ENCODE measurements at regions not wholly inside any gene's neighbourhood (a gene's known extent, or its start where the extent isn't known, plus 50 kb on each side); places are given as distances from the start of the nearest gene placed in this dataset.
"Not testable (repeated sequence)": the region's sequence is repeated elsewhere in the genome, so short reads cannot be mapped to it uniquely, and the experiment has no call there.

DNA sequence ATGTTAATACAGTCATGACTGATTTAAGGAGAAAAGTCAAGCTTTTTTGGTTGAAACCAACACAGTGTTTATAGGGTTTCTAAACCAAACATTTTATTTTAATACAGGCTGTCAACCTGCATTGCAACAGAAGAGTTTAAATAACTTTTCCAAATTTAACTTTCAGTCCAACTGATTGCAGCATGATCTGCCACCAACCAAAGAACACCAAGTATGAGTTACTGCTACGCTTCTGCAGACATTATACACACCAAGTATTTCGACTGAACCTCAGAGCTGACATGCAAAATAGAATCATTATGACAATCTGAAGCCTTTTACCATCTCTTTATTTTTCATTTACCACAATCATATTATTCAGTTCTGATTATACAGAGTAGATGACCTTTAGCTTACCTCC lies 151.2 kb upstream of the DST start:
- CTCF ChIA-PET, result no interaction called here
- Histone ChIP-seq H3K27ac (ENCODE audit: low read depth, low read length) (no peak overlapping the region), H3K4me3 (ENCODE audit: low read length) (no peak overlapping the region), H3K4me1 (ENCODE audit: insufficient read depth, low read length) (no peaks in the 10 kb centered on the region), H3K27me3 (ENCODE audit: insufficient read depth, low read length, poor library complexity, severe bottlenecking) (no peaks in the 10 kb centered on the region), H3K9me3 (ENCODE audit: low read length) (no peaks in the 10 kb centered on the region), H3K36me3 (ENCODE audit: insufficient read depth, low read length) (no peaks in the 10 kb centered on the region)
- Mint-ChIP-seq H3K27me3 (peaks cover 1 to 13% of the 10 kb centered on the region in 2 donors), H3K27ac (no peak overlapping the region), H3K4me3 (no peak overlapping the region), H3K36me3 (no peaks in the 10 kb centered on the region), H3K4me1 (no peaks in the 10 kb centered on the region), H3K9me3 (peaks cover 0 to 2% (median 0%) of the 10 kb centered on the region in 5 donors)
- POLR2A ChIA-PET, result no interaction called here
- DNase-seq, result no peak

DNA sequence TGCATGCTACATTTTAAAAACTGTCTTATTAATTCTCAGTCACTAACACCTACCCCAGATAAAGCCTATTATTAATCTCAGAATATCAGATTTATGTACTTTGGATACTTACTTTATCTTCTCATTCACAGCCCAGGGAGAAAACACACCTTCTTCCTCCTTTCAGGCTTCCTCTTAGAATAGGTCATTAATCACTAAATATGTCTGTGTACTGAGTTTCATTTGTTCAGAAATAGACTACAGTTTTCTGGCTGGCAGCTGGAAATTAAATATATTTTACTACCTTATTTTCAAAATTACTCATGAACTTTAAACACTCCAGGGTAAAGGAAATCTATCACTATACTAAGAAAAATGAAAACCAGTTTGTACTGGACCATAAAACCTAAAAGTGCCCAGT lies 147.7 kb upstream of the DST start:
- no peaks in the 10 kb centered on the region for H3K4me1 ChIP-seq (ENCODE audit: insufficient read depth, low read length)
- Mint-ChIP-seq H3K4me3 (no peak overlapping the region), H3K9me3 (peaks cover 0 to 4% (median 0%) of the 10 kb centered on the region in 5 donors), H3K4me1 (no peaks in the 10 kb centered on the region), H3K27me3 (peaks cover 1 to 27% of the 10 kb centered on the region in 2 donors), H3K36me3 (peaks cover 0 to 3% (median 0%) of the 10 kb centered on the region in 3 donors), H3K27ac (no peak overlapping the region)
- ChIA-PET CTCF (no interaction called here), POLR2A (no interaction called here)
- H3K4me3 ChIP-seq (ENCODE audit: low read length), result no peak overlapping the region
- H3K27me3 ChIP-seq (ENCODE audit: insufficient read depth, low read length, poor library complexity, severe bottlenecking), result no peaks in the 10 kb centered on the region
- H3K27ac ChIP-seq (ENCODE audit: low read depth, low read length), result no peak overlapping the region
- H3K9me3 ChIP-seq (ENCODE audit: low read length), result no peaks in the 10 kb centered on the region
- DNase-seq, result no peak
- no peaks in the 10 kb centered on the region for H3K36me3 ChIP-seq (ENCODE audit: insufficient read depth, low read length)

DNA sequence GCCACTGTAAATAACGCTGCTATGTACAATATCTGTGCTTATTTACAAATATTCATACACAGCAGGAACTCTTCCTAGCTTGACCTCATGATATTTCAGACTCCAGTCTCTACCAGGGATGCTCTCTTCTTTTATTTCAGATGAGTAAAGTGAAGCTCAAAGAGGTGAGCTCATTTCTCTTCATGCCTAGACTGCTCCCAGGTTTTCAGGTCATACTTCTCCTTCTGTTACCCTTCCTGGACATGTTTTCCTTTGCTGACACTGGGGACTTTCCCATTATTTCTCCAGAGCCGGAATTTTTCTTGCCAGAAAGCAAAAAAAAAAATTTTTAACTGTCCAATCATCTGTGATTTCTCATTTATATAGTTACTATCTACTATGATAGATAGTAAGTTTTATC lies 147.2 kb upstream of the DST start:
- Histone ChIP-seq H3K9me3 (ENCODE audit: low read length) (no peaks in the 10 kb centered on the region), H3K4me3 (ENCODE audit: low read length) (no peak overlapping the region), H3K4me1 (ENCODE audit: insufficient read depth, low read length) (no peaks in the 10 kb centered on the region), H3K36me3 (ENCODE audit: insufficient read depth, low read length) (no peaks in the 10 kb centered on the region), H3K27ac (ENCODE audit: low read depth, low read length) (no peak overlapping the region), H3K27me3 (ENCODE audit: insufficient read depth, low read length, poor library complexity, severe bottlenecking) (no peaks in the 10 kb centered on the region)
- Mint-ChIP-seq H3K27ac (no peak overlapping the region), H3K4me1 (no peaks in the 10 kb centered on the region), H3K27me3 (peaks cover 2 to 27% of the 10 kb centered on the region in 2 donors), H3K9me3 (peaks cover 0 to 4% (median 0%) of the 10 kb centered on the region in 5 donors), H3K36me3 (peaks cover 0 to 3% (median 0%) of the 10 kb centered on the region in 3 donors), H3K4me3 (no peak overlapping the region)
- no peak for DNase-seq
- CTCF ChIA-PET, result no interaction called here
- POLR2A ChIA-PET, result no interaction called here

DNA sequence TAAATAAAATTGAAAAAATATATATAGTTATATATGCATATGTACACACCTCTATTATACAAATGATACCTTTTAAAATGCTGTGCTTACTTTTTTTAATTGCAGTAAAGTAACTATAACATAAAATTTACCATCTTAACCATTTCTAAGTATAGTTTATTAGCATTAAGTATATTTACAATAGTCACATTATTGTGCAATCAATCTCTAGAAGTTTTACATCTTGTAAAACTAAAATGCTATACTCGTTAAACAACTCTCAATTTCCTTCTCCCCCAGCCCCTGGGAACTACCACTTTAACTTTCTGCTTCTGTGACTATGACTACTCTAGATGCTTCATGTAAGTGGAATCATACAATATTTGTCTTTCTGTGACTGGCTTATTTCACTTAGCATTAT lies 146.7 kb upstream of the DST start:
- Histone ChIP-seq H3K27me3 (ENCODE audit: insufficient read depth, low read length, poor library complexity, severe bottlenecking) (no peaks in the 10 kb centered on the region), H3K4me1 (ENCODE audit: insufficient read depth, low read length) (no peaks in the 10 kb centered on the region), H3K4me3 (ENCODE audit: low read length) (no peak overlapping the region), H3K36me3 (ENCODE audit: insufficient read depth, low read length) (no peaks in the 10 kb centered on the region), H3K27ac (ENCODE audit: low read depth, low read length) (no peak overlapping the region), H3K9me3 (ENCODE audit: low read length) (no peaks in the 10 kb centered on the region)
- Mint-ChIP-seq H3K27me3 (peaks cover 1 to 27% of the 10 kb centered on the region in 2 donors), H3K36me3 (peaks cover 0 to 3% (median 0%) of the 10 kb centered on the region in 3 donors), H3K4me3 (no peak overlapping the region), H3K9me3 (peaks cover 0 to 4% (median 0%) of the 10 kb centered on the region in 5 donors), H3K27ac (no peak overlapping the region), H3K4me1 (no peaks in the 10 kb centered on the region)
- no peak for DNase-seq
- ChIA-PET POLR2A (no interaction called here), CTCF (no interaction called here)

DNA sequence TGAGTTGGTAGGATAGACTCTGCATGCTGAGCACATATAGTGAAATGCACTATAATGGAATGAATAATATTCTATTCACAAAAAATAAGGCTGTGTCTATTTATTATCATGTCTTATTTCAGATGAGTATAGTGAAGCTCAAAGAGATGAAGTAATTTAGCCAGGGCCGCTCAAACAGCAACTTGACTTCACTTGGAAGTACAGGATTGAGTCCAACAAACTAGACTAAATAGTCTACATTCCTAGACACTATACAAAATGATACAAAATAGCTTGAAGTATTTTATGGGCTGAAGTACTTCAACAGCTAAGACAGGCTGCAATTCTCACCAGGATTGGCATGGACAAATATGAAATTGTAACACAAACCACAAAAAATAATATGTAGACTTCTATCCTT lies 144.5 kb upstream of the DST start:
- no peak overlapping the region for H3K27ac ChIP-seq (ENCODE audit: low read depth, low read length)
- peaks cover 0 to 6% (median 0%) of the 10 kb centered on the region in 5 donors for H3K9me3 Mint-ChIP-seq
- H3K27ac Mint-ChIP-seq, result no peak overlapping the region
- H3K27me3 ChIP-seq (ENCODE audit: insufficient read depth, low read length, poor library complexity, severe bottlenecking), result no peaks in the 10 kb centered on the region
- H3K27me3 Mint-ChIP-seq, result peaks cover 1 to 27% of the 10 kb centered on the region in 2 donors
- no peak for DNase-seq
- no peaks in the 10 kb centered on the region for H3K36me3 ChIP-seq (ENCODE audit: insufficient read depth, low read length)
- no peaks in the 10 kb centered on the region for H3K9me3 ChIP-seq (ENCODE audit: low read length)
- POLR2A ChIA-PET, result no interaction called here
- no peak overlapping the region for H3K4me3 Mint-ChIP-seq
- CTCF ChIA-PET, result no interaction called here
- H3K4me1 ChIP-seq (ENCODE audit: insufficient read depth, low read length), result no peaks in the 10 kb centered on the region
- peaks cover 0 to 3% (median 0%) of the 10 kb centered on the region in 3 donors for H3K36me3 Mint-ChIP-seq
- H3K4me3 ChIP-seq (ENCODE audit: low read length), result no peak overlapping the region
- no peaks in the 10 kb centered on the region for H3K4me1 Mint-ChIP-seq

DNA sequence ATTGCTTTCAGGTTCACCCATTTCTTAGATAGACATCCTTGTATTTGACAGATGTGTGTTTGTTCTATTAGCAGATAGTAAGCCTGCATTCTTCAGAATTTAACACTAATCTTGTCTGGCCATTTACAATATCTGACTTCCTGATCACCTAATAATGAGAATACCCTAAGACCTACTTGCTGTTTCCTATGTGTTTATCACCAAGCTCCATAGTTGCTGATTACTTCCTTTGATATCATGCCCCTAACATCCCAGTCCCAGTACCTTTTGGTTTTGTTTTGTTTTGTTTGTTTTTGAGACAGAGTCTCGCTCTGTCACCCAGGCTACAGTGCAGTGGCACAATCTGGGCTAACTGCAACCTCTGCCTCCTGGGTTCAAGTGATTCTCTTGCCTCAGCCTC lies 143.6 kb upstream of the DST start:
- H3K4me3 ChIP-seq (ENCODE audit: low read length), result no peak overlapping the region
- Mint-ChIP-seq H3K9me3 (peaks cover 0 to 8% (median 0%) of the 10 kb centered on the region in 5 donors), H3K4me3 (no peak overlapping the region), H3K27me3 (peaks cover 1 to 22% of the 10 kb centered on the region in 2 donors), H3K4me1 (no peaks in the 10 kb centered on the region), H3K36me3 (peaks cover 0 to 3% (median 0%) of the 10 kb centered on the region in 3 donors), H3K27ac (no peak overlapping the region)
- H3K9me3 ChIP-seq (ENCODE audit: low read length), result no peaks in the 10 kb centered on the region
- DNase-seq, result no peak
- ChIA-PET POLR2A (no interaction called here), CTCF (no interaction called here)
- H3K27me3 ChIP-seq (ENCODE audit: insufficient read depth, low read length, poor library complexity, severe bottlenecking), result no peaks in the 10 kb centered on the region
- H3K36me3 ChIP-seq (ENCODE audit: insufficient read depth, low read length), result no peaks in the 10 kb centered on the region
- H3K4me1 ChIP-seq (ENCODE audit: insufficient read depth, low read length), result no peaks in the 10 kb centered on the region
- H3K27ac ChIP-seq (ENCODE audit: low read depth, low read length), result no peak overlapping the region

DNA sequence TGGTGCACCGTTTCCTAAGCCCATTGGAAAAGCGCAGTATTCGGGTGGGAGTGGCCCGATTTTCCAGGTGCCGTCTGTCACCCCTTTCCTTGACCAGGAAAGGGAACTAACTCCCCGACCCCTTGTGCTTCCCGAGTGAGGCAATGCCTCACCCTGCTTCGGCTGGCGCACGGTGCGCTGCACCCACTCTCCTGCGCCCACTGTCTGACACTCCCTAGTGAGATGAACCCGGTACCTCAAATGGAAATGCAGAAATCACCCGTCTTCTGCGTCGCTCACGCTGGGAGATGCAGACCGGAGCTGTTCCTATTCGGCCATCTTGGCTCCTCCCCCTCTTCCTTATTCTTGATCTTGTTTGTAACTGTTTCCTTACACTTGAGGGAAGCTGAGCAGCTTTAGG lies 142.8 kb upstream of the DST start:
- H3K4me1 Mint-ChIP-seq, result not testable (repeated sequence)

DNA sequence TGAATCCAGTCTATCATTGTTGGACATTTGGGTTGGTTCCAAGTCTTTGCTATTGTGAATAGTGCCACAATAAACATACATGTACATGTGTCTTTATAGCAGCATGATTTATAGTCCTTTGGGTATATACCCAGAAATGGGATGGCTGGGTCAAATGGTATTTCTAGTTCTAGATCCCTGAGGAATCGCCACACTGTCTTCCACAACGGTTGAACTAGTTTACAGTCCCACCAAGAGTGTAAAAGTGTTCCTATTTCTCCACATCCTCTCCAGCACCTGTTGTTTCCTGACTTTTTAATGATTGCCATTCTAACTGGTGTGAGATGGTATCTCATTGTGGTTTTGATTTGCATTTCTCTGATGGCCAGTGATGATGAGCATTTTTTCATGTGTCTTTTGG lies 137.4 kb upstream of the DST start:
- H3K27ac Mint-ChIP-seq; H3K27me3 Mint-ChIP-seq; H3K27ac ChIP-seq (ENCODE audit: low read depth, low read length); H3K9me3 ChIP-seq (ENCODE audit: low read length); H3K9me3 Mint-ChIP-seq; CTCF ChIA-PET; POLR2A ChIA-PET; H3K4me1 ChIP-seq (ENCODE audit: insufficient read depth, low read length); DNase-seq; H3K4me3 Mint-ChIP-seq; H3K4me1 Mint-ChIP-seq; H3K27me3 ChIP-seq (ENCODE audit: insufficient read depth, low read length, poor library complexity, severe bottlenecking); H3K4me3 ChIP-seq (ENCODE audit: low read length); H3K36me3 ChIP-seq (ENCODE audit: insufficient read depth, low read length); H3K36me3 Mint-ChIP-seq: not testable (repeated sequence)

More for the DNA sequence above, 142.8 kb upstream of the DST start:
- H3K9me3 Mint-ChIP-seq; POLR2A ChIA-PET; H3K4me3 Mint-ChIP-seq; H3K27ac ChIP-seq (ENCODE audit: low read depth, low read length); H3K9me3 ChIP-seq (ENCODE audit: low read length); DNase-seq; H3K36me3 Mint-ChIP-seq; H3K36me3 ChIP-seq (ENCODE audit: insufficient read depth, low read length); H3K4me3 ChIP-seq (ENCODE audit: low read length); H3K4me1 ChIP-seq (ENCODE audit: insufficient read depth, low read length); CTCF ChIA-PET; H3K27me3 ChIP-seq (ENCODE audit: insufficient read depth, low read length, poor library complexity, severe bottlenecking): not testable (repeated sequence)
- peak overlapping the region in 1 of 8 donors; percentile 1 for H3K27ac Mint-ChIP-seq
- H3K27me3 Mint-ChIP-seq, result peaks cover 1 to 15% of the 10 kb centered on the region in 2 donors

DNA sequence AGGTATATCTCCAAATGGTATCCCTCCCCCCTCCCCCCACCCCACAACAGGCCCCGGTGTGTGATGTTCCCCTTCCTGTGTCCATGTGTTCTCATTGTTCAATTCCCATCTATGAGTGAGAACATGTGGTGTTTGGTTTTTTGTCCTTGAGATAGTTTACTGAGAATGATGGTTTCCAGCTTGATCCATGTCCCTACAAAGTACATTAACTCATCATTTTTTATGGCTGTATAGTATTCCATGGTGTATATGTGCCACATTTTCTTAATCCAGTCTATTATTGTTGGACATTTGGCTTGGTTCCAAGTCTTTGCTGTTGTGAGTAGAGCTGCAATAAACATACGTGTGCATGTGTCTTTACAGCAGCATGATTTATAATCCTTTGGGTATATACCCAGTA lies 135.8 kb upstream of the DST start:
- H3K27ac ChIP-seq (ENCODE audit: low read depth, low read length); H3K9me3 ChIP-seq (ENCODE audit: low read length); H3K36me3 Mint-ChIP-seq; H3K4me3 ChIP-seq (ENCODE audit: low read length); H3K4me3 Mint-ChIP-seq; H3K27me3 ChIP-seq (ENCODE audit: insufficient read depth, low read length, poor library complexity, severe bottlenecking); H3K4me1 Mint-ChIP-seq; CTCF ChIA-PET; DNase-seq; POLR2A ChIA-PET; H3K36me3 ChIP-seq (ENCODE audit: insufficient read depth, low read length); H3K27ac Mint-ChIP-seq; H3K4me1 ChIP-seq (ENCODE audit: insufficient read depth, low read length); H3K27me3 Mint-ChIP-seq: not testable (repeated sequence)
- peaks cover 0 to 10% (median 3%) of the 10 kb centered on the region in 5 donors for H3K9me3 Mint-ChIP-seq

Measured in CD8-positive, alpha-beta memory T cell (primary cell).